Activated T-cell treated with anti-CD3 and anti-CD28 coated beads, Interleukin-2, amount 50 U/mL, for 72 hours (primary cell): ENCODE measurements at regions not wholly inside any gene's neighbourhood (a gene's known extent, or its start where the extent isn't known, plus 50 kb on each side); places are given as distances from the start of the nearest gene placed in this dataset.
A peak's percentile ranks its signal among the peaks of the same experiment; 100 is the strongest.
"Not testable (repeated sequence)": the region's sequence is repeated elsewhere in the genome, so short reads cannot be mapped to it uniquely, and the experiment has no call there.

Source experiments
- ATAC-seq, 2 donors: fragments of 150-1000 bp; cut with Tn5 transposase; replicated peaks in 1 of 2; 2 replicates each; pipeline ENCODE4 v1.10.0; 2021; ENCODE audit warnings: moderate library complexity in 2 of 2, mild to moderate bottlenecking in 1 of 2
- DNase-seq, 2 donors: peaks; one replicate each; pipeline ENCODE4 v3.0.0; 2021 to 2022; ENCODE audit warnings: mixed read lengths in 1 of 2
- H3K27ac Mint-ChIP-seq: one replicate; pipeline ENCODE4 v1.8.0; 2022; ENCODE audit warnings: mild to moderate bottlenecking, moderate library complexity, mixed read lengths
- H3K27me3 Mint-ChIP-seq: one replicate; pipeline ENCODE4 v1.8.0; 2022; ENCODE audit warnings: low read depth, mixed read lengths
- H3K36me3 Mint-ChIP-seq, 2 donors: one replicate each; pipeline ENCODE4 v1.8.0; 2022; ENCODE audit warnings: mixed read lengths in 2 of 2, mild to moderate bottlenecking in 1 of 2; ENCODE audit not compliant: insufficient read depth in 2 of 2
- H3K4me1 Mint-ChIP-seq: one replicate; pipeline ENCODE4 v1.8.0; 2022; ENCODE audit warnings: low read depth, mixed read lengths
- H3K4me3 Mint-ChIP-seq, 2 donors: one replicate each; pipeline ENCODE4 v1.8.0; 2022; ENCODE audit warnings: mild to moderate bottlenecking in 2 of 2, mixed read lengths in 2 of 2, moderate library complexity in 2 of 2
- H3K9me3 Mint-ChIP-seq, 2 donors: one replicate each; pipeline ENCODE4 v1.8.0; 2022; ENCODE audit warnings: mixed read lengths in 2 of 2

GRCh38 chr6:6941201-6941600 is 166.6 kb upstream of the RREB1 start:
- ATAC-seq = no peak
- H3K27ac Mint-ChIP-seq = no peak overlapping the region
- H3K27me3 Mint-ChIP-seq = peaks cover 10% of the 10 kb centered on the region
- no peak for DNase-seq
- H3K36me3 Mint-ChIP-seq = no peaks in the 10 kb centered on the region
- H3K4me3 Mint-ChIP-seq = no peak overlapping the region
- no peaks in the 10 kb centered on the region for H3K9me3 Mint-ChIP-seq
- peaks cover 15% of the 10 kb centered on the region for H3K4me1 Mint-ChIP-seq

- no peak for DNase-seq
- no peak for ATAC-seq
- peaks cover 15% of the 10 kb centered on the region for H3K4me1 Mint-ChIP-seq
- H3K27me3 Mint-ChIP-seq = peaks cover 10% of the 10 kb centered on the region
- H3K36me3 Mint-ChIP-seq = no peaks in the 10 kb centered on the region
- H3K9me3 Mint-ChIP-seq = no peaks in the 10 kb centered on the region
- no peak overlapping the region for H3K4me3 Mint-ChIP-seq
- no peak overlapping the region for H3K27ac Mint-ChIP-seq
Observed at GRCh38 chr6:6942091-6942490, 165.7 kb upstream of the RREB1 start.

- Mint-ChIP-seq H3K4me3 (peak overlapping the region; percentile 59 to 63), H3K4me1 (peaks cover 15% of the 10 kb centered on the region), H3K27ac (no peak overlapping the region), H3K27me3 (peaks cover 10% of the 10 kb centered on the region), H3K36me3 (no peaks in the 10 kb centered on the region), H3K9me3 (no peaks in the 10 kb centered on the region)
- peak in 1 of 2 donors; percentile 53 for ATAC-seq
- peak in 1 of 2 donors; percentile 8 for DNase-seq
Observed at GRCh38 chr6:6942831-6943230, 164.9 kb upstream of the RREB1 start.

GRCh38 chr6:6943421-6943820 is 164.3 kb upstream of the RREB1 start:
- Mint-ChIP-seq H3K36me3 (no peaks in the 10 kb centered on the region), H3K4me1 (peaks cover 15% of the 10 kb centered on the region), H3K27me3 (peaks cover 10% of the 10 kb centered on the region), H3K27ac (no peak overlapping the region), H3K9me3 (no peaks in the 10 kb centered on the region), H3K4me3 (peak overlapping the region in 1 of 2 donors; percentile 59)
- ATAC-seq = no peak
- no peak for DNase-seq

GRCh38 chr6:6946206-6947155 is 161.3 kb upstream of the RREB1 start:
- Mint-ChIP-seq H3K27me3 (peaks cover 10% of the 10 kb centered on the region), H3K9me3 (peaks cover 8% of the 10 kb centered on the region in 2 donors), H3K27ac (no peak overlapping the region), H3K36me3 (peaks cover 3 to 7% of the 10 kb centered on the region in 2 donors), H3K4me3 (no peak overlapping the region), H3K4me1 (peaks cover 15% of the 10 kb centered on the region)
- DNase-seq = no peak
- ATAC-seq = no peak

- Mint-ChIP-seq H3K4me3 (no peak overlapping the region), H3K27ac (no peak overlapping the region), H3K9me3 (peaks cover 10 to 13% of the 10 kb centered on the region in 2 donors), H3K4me1 (no peaks in the 10 kb centered on the region), H3K27me3 (no peaks in the 10 kb centered on the region), H3K36me3 (peaks cover 5 to 8% of the 10 kb centered on the region in 2 donors)
- no peak for ATAC-seq
- no peak for DNase-seq
Observed at GRCh38 chr6:6950373-6951145, 157.2 kb upstream of the RREB1 start.

- H3K9me3 Mint-ChIP-seq = peaks cover 10 to 13% of the 10 kb centered on the region in 2 donors
- H3K36me3 Mint-ChIP-seq = peaks cover 5 to 8% of the 10 kb centered on the region in 2 donors
- ATAC-seq (no peak), DNase-seq (no peak)
- H3K4me3 Mint-ChIP-seq = no peak overlapping the region
- no peak overlapping the region for H3K27ac Mint-ChIP-seq
- no peaks in the 10 kb centered on the region for H3K4me1 Mint-ChIP-seq
- no peaks in the 10 kb centered on the region for H3K27me3 Mint-ChIP-seq
Observed at GRCh38 chr6:6951355-6951754, 156.4 kb upstream of the RREB1 start.

- Mint-ChIP-seq H3K4me1 (no peaks in the 10 kb centered on the region), H3K27me3 (no peaks in the 10 kb centered on the region), H3K36me3 (peaks cover 5 to 8% of the 10 kb centered on the region in 2 donors), H3K4me3 (no peak overlapping the region), H3K27ac (no peak overlapping the region), H3K9me3 (peaks cover 10 to 13% of the 10 kb centered on the region in 2 donors)
- DNase-seq = no peak
- no peak for ATAC-seq
Observed at GRCh38 chr6:6952484-6952883, 155.3 kb upstream of the RREB1 start.

- ATAC-seq = not testable (repeated sequence)
Observed at GRCh38 chr6:6952927-6953326, 154.8 kb upstream of the RREB1 start.

GRCh38 chr6:6960571-6961251 is 147.1 kb upstream of the RREB1 start:
- Mint-ChIP-seq H3K27ac (no peak overlapping the region), H3K9me3 (peaks cover 0 to 2% of the 10 kb centered on the region in 2 donors), H3K4me3 (no peak overlapping the region), H3K36me3 (no peaks in the 10 kb centered on the region), H3K27me3 (peaks cover 9% of the 10 kb centered on the region), H3K4me1 (no peaks in the 10 kb centered on the region)
- ATAC-seq (no peak), DNase-seq (no peak)

More at GRCh38 chr6:6952927-6953326, 154.8 kb upstream of the RREB1 start:
- peaks cover 10 to 13% of the 10 kb centered on the region in 2 donors for H3K9me3 Mint-ChIP-seq
- not testable (repeated sequence) for H3K4me1 Mint-ChIP-seq, H3K4me3 Mint-ChIP-seq, DNase-seq, H3K36me3 Mint-ChIP-seq, H3K27me3 Mint-ChIP-seq, H3K27ac Mint-ChIP-seq

GRCh38 chr6:6962086-6962485 is 145.7 kb upstream of the RREB1 start:
- H3K4me1 Mint-ChIP-seq = no peaks in the 10 kb centered on the region
- no peak for DNase-seq
- no peaks in the 10 kb centered on the region for H3K36me3 Mint-ChIP-seq
- ATAC-seq = no peak
- H3K27me3 Mint-ChIP-seq = peaks cover 10% of the 10 kb centered on the region
- no peak overlapping the region for H3K27ac Mint-ChIP-seq
- H3K4me3 Mint-ChIP-seq = no peak overlapping the region
- peaks cover 0 to 2% of the 10 kb centered on the region in 2 donors for H3K9me3 Mint-ChIP-seq

GRCh38 chr6:6962699-6963098 is 145.1 kb upstream of the RREB1 start:
- Mint-ChIP-seq H3K4me1 (no peaks in the 10 kb centered on the region), H3K9me3 (peaks cover 0 to 2% of the 10 kb centered on the region in 2 donors)

GRCh38 chr6:6963390-6963789 is 144.4 kb upstream of the RREB1 start:
- not testable (repeated sequence) for H3K27ac Mint-ChIP-seq, H3K9me3 Mint-ChIP-seq, H3K4me1 Mint-ChIP-seq, H3K27me3 Mint-ChIP-seq, DNase-seq, H3K36me3 Mint-ChIP-seq, H3K4me3 Mint-ChIP-seq, ATAC-seq

More at GRCh38 chr6:6962699-6963098, 145.1 kb upstream of the RREB1 start:
- Mint-ChIP-seq H3K27me3 (peaks cover 10% of the 10 kb centered on the region), H3K36me3 (no peaks in the 10 kb centered on the region), H3K4me3 (no peak overlapping the region), H3K27ac (no peak overlapping the region)
- no peak for DNase-seq
- no peak for ATAC-seq
